H1 (cell line): ENCODE measurements at regions not wholly inside any gene's neighbourhood (a gene's known extent, or its start where the extent isn't known, plus 50 kb on each side); places are given as distances from the start of the nearest gene placed in this dataset.

Source experiments
- CTCF ChIA-PET: fragments of 300-600 bp; sonication (Branson Sonifier 250); formaldehyde crosslinking; loops from one replicate; lab custom pipeline; 2021; ENCODE audit not compliant: partially characterized antibody; lab: Charles Lee
- POLR2A ChIA-PET: fragments of 300-600 bp; sonication (Branson Sonifier 250); formaldehyde crosslinking; loops from one replicate; lab custom pipeline; 2021; ENCODE audit warnings: inconsistent platforms; ENCODE audit not compliant: partially characterized antibody; lab: Charles Lee
- DNase-seq, 2 experiments: peaks; one replicate each; pipeline versions ENCODE4 v3.0.0 to v3.0.0-alpha.2; 2010 to 2022; ENCODE audit warnings: low spot score in 2 of 2, low read depth in 1 of 2, mixed read lengths in 1 of 2
- FAIRE-seq: peaks from 2 replicates; lab custom pipeline; 2011; peaks lifted over from hg19 to GRCh38; lab: Jason Lieb, UNC
- H2AFZ ChIP-seq: 2 replicates; pipeline ENCODE4 v1.8.1; 2012; ENCODE audit warnings: low read length, inconsistent platforms
- H2AK5ac ChIP-seq: 2 replicates; pipeline ENCODE4 v1.6.1; 2013; ENCODE audit warnings: low read depth, low read length
- H2BK120ac ChIP-seq: replicated peaks from 2 replicates; pipeline ENCODE3; 2013; ENCODE audit warnings: low read depth, low read length, inconsistent platforms
- H2BK12ac ChIP-seq: 2 replicates; pipeline ENCODE4 v1.6.1; 2013; ENCODE audit warnings: low read depth, low read length
- H2BK15ac ChIP-seq: 2 replicates; pipeline ENCODE4 v1.6.1; 2013; ENCODE audit warnings: low read length
- H2BK20ac ChIP-seq: 2 replicates; pipeline ENCODE4 v1.6.1; 2013; ENCODE audit warnings: low read length
- H2BK5ac ChIP-seq: 2 replicates; pipeline ENCODE4 v1.6.1; 2013; ENCODE audit warnings: low read depth, low read length
- H3K14ac ChIP-seq: 2 replicates; pipeline ENCODE4 v1.6.1; 2013; ENCODE audit warnings: inconsistent platforms; ENCODE audit not compliant: insufficient read length
- H3K18ac ChIP-seq: 2 replicates; pipeline ENCODE4 v1.6.1; 2013; ENCODE audit warnings: low read length; ENCODE audit errors: extremely low read depth
- H3K23ac ChIP-seq: 2 replicates; pipeline ENCODE4 v1.6.1; 2013; ENCODE audit warnings: inconsistent platforms; ENCODE audit not compliant: insufficient read length
- H3K23me2 ChIP-seq: 2 replicates; pipeline ENCODE4 v1.6.1; 2013; ENCODE audit warnings: low read depth, low read length
- H3K27ac ChIP-seq: 2 replicates; pipeline ENCODE4 v1.6.1; 2011; ENCODE audit warnings: low read depth, low read length, inconsistent platforms
- H3K27me3 ChIP-seq, 4 experiments: replicated peaks in 1 of 4; 1 replicate in 1 of 4; 2 replicates in 3 of 4; pipeline versions ENCODE4 v1.6.1 to v1.8.1; 2011 to 2013; ENCODE audit warnings: low read length in 3 of 4, mild to moderate bottlenecking in 3 of 4, inconsistent platforms in 2 of 4, mixed read lengths in 2 of 4, moderate library complexity in 1 of 4; ENCODE audit not compliant: control insufficient read depth in 3 of 4, insufficient read depth in 3 of 4; ENCODE audit errors: extremely low read depth in 1 of 4
- H3K36me3 ChIP-seq, 4 experiments: 2 replicates each; pipeline versions ENCODE4 v1.6.1 to v1.8.1; 2011 to 2013; ENCODE audit warnings: mild to moderate bottlenecking in 4 of 4, low read length in 3 of 4, moderate library complexity in 2 of 4, control low read depth in 1 of 4, inconsistent platforms in 1 of 4; ENCODE audit not compliant: insufficient read depth in 4 of 4, control insufficient read depth in 2 of 4
- H3K4ac ChIP-seq: replicated peaks from 2 replicates; pipeline ENCODE3; 2013; ENCODE audit warnings: low read length, low read depth, mixed read lengths, inconsistent platforms; ENCODE audit not compliant: insufficient read length
- H3K4me1 ChIP-seq, 4 experiments: replicated peaks in 1 of 4; 1 replicate in 1 of 4; 2 replicates in 3 of 4; pipeline versions ENCODE4 v1.6.1 to v1.8.1; 2011 to 2013; ENCODE audit warnings: low read length in 3 of 4, inconsistent platforms in 2 of 4, mixed read lengths in 1 of 4; ENCODE audit not compliant: insufficient read depth in 4 of 4, control insufficient read depth in 3 of 4
- H3K4me2 ChIP-seq, 2 experiments: 2 replicates each; pipeline versions ENCODE4 v1.6.1 to v1.8.1; 2011 to 2013; ENCODE audit warnings: low read depth in 2 of 2, low read length in 2 of 2, control low read depth in 1 of 2, inconsistent platforms in 1 of 2, mild to moderate bottlenecking in 1 of 2; ENCODE audit not compliant: insufficient read depth in 1 of 2
- H3K4me3 ChIP-seq, 4 experiments: fragments of 200-600, 300-600 bp in 1 of 4; sonication (generic), shearing (Covaris generic), sonication (Bioruptor Twin) in 1 of 4; 2 replicates each; pipeline versions ENCODE4 v1.5.1 to v1.8.1; 2011 to 2016; ENCODE audit warnings: low read length in 4 of 4, low read depth in 3 of 4, control low read depth in 2 of 4, inconsistent platforms in 2 of 4, mild to moderate bottlenecking in 2 of 4, mixed read lengths in 1 of 4, moderate library complexity in 1 of 4; ENCODE audit not compliant: insufficient read depth in 2 of 4; ENCODE audit errors: extremely low read depth in 1 of 4
- H3K56ac ChIP-seq: replicated peaks from 2 replicates; pipeline ENCODE3; 2013; ENCODE audit warnings: low read depth, mild to moderate bottlenecking, mixed read lengths, low read length, inconsistent platforms; ENCODE audit not compliant: insufficient read length
- H3K79me1 ChIP-seq: 2 replicates; pipeline ENCODE4 v1.6.1; 2013; ENCODE audit warnings: low read depth, low read length, control low read depth
- H3K79me2 ChIP-seq, 2 experiments: 2 replicates each; pipeline versions ENCODE4 v1.6.1 to v1.8.1; 2012 to 2013; ENCODE audit warnings: low read length in 2 of 2, mild to moderate bottlenecking in 2 of 2, inconsistent platforms in 1 of 2; ENCODE audit not compliant: insufficient read depth in 2 of 2, control insufficient read depth in 1 of 2
- H3K9ac ChIP-seq, 4 experiments: replicated peaks in 1 of 4; 1 replicate in 1 of 4; 2 replicates in 3 of 4; pipeline versions ENCODE4 v1.6.1 to v1.8.1; 2011 to 2013; ENCODE audit warnings: low read depth in 3 of 4, low read length in 3 of 4, control low read depth in 2 of 4, mild to moderate bottlenecking in 2 of 4, moderate library complexity in 2 of 4, inconsistent platforms in 1 of 4; ENCODE audit errors: extremely low read depth in 1 of 4
- H3K9me3 ChIP-seq, 2 experiments: 2 replicates each; pipeline versions ENCODE4 v1.6.1 to v1.8.1; 2012 to 2013; ENCODE audit warnings: mild to moderate bottlenecking in 2 of 2, moderate library complexity in 2 of 2, control low read depth in 1 of 2, inconsistent platforms in 1 of 2, low read depth in 1 of 2, low read length in 1 of 2, mixed read lengths in 1 of 2; ENCODE audit not compliant: insufficient read depth in 2 of 2
- H4K20me1 ChIP-seq, 2 experiments: replicated peaks in 1 of 2; 2 replicates each; pipeline versions ENCODE3 to v1.8.1; 2011 to 2013; ENCODE audit warnings: inconsistent platforms in 2 of 2, low read length in 2 of 2, mild to moderate bottlenecking in 1 of 2; ENCODE audit not compliant: insufficient read depth in 2 of 2, control insufficient read depth in 1 of 2
- H4K5ac ChIP-seq: 2 replicates; pipeline ENCODE4 v1.6.1; 2013; ENCODE audit warnings: low read length, low read depth, mixed read lengths, inconsistent platforms; ENCODE audit not compliant: insufficient read length
- H4K8ac ChIP-seq: 2 replicates; pipeline ENCODE4 v1.8.0; 2013; ENCODE audit warnings: mild to moderate bottlenecking, moderate library complexity, low read length, inconsistent platforms; ENCODE audit not compliant: insufficient read depth; ENCODE audit errors: extremely low read depth
- H4K91ac ChIP-seq: replicated peaks from 2 replicates; pipeline ENCODE3; 2013; ENCODE audit warnings: low read length, mixed read lengths, inconsistent platforms; ENCODE audit not compliant: insufficient read length
- ATF2 ChIP-seq: IDR thresholded peaks from 2 replicates; pipeline ENCODE4 v1.6.1; 2012; ENCODE audit warnings: low read length, inconsistent platforms
- CHD1 ChIP-seq: IDR thresholded peaks from 2 replicates; pipeline ENCODE4 v1.6.1; 2012; ENCODE audit warnings: low read depth, low read length, improper control_type of control experiment
- HDAC2 ChIP-seq, 2 experiments: fragments of 300-600 bp in 1 of 2; sonication (generic) in 1 of 2; IDR thresholded peaks; 2 replicates each; pipeline ENCODE4 v1.6.1; 2011 to 2012; ENCODE audit warnings: low read depth in 2 of 2, low read length in 2 of 2, mild to moderate bottlenecking in 2 of 2, moderate library complexity in 2 of 2, borderline replicate concordance in 1 of 2, inconsistent platforms in 1 of 2
- KDM5A ChIP-seq: fragments of 200-600 bp; IDR thresholded peaks from 2 replicates; pipeline ENCODE4 v1.7.1; 2012; ENCODE audit warnings: mild to moderate bottlenecking, low read length, inconsistent platforms, mixed read lengths
- MAX ChIP-seq: IDR thresholded peaks from 2 replicates; pipeline ENCODE4 v1.6.1; 2012; ENCODE audit warnings: inconsistent platforms
- PHF8 ChIP-seq: fragments of 200-600 bp; sonication (generic); conservative IDR thresholded peaks from 2 replicates; pipeline ENCODE4 v1.7.1; 2012; ENCODE audit warnings: low read depth, mild to moderate bottlenecking, inconsistent platforms, low read length, moderate library complexity
- RBBP5 ChIP-seq: IDR thresholded peaks from 2 replicates; pipeline ENCODE4 v1.7.1; 2012; ENCODE audit warnings: low read depth, mild to moderate bottlenecking, inconsistent platforms, low read length, moderate library complexity, borderline replicate concordance
- RXRA ChIP-seq: IDR thresholded peaks from 2 replicates; pipeline ENCODE4 v1.6.1; 2011; ENCODE audit warnings: low read depth, mild to moderate bottlenecking, low read length, moderate library complexity; ENCODE audit not compliant: insufficient read depth
- TBP ChIP-seq: IDR thresholded peaks from 2 replicates; pipeline ENCODE4 v1.6.1; 2011; ENCODE audit warnings: low read depth, low read length, improper control_type of control experiment
- YY1 ChIP-seq: IDR thresholded peaks from 2 replicates; pipeline ENCODE4 v1.6.1; 2011; ENCODE audit warnings: low read depth, mild to moderate bottlenecking, low read length
- WGBS, 2 experiments: shearing (Covaris generic) in 1 of 2; methylation state at CpG; one replicate each; pipeline versions ENCODE4 v1.1.6 to v1.1.7; 2013 to 2015; ENCODE audit warnings: low lambda C conversion rate in 2 of 2, mixed read lengths in 2 of 2, inconsistent platforms in 1 of 2, low coverage in 1 of 2, missing lambda C conversion rate in 1 of 2; ENCODE audit not compliant: insufficient replicate concordance in 2 of 2, insufficient coverage in 1 of 2, insufficient read length in 1 of 2; ENCODE audit errors: extremely low coverage in 1 of 2, missing lambda C conversion rate in 1 of 2; 5-methylcytosine and 5-hydroxymethylcytosine counted together

DNA sequence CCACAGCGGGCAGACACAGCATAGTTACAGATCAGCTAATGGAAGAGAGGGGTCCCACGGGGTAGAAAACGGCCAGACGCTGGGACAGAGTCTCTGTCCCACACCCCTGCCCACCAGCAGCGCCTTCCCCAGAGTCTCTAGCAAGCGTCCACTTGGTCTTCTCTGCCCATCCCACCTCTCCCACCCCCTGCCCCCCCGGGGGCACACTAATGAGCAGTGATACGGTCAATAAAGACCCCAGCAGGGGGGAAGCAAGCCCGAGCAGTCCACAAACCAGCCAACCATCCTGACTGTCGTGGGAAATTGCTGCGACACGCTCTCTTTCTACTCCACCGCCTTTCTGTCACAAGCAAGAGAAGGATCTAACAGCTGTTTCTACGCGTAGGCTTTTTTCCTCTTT lies 374.7 kb downstream of the NPHP4 start:
- no peak overlapping the region for H3K4me3 ChIP-seq
- DNase-seq, result no peak
- no peak overlapping the region for H4K8ac ChIP-seq
- H3K9me3 ChIP-seq, result no peaks in the 10 kb centered on the region
- no peak overlapping the region for H3K4me2 ChIP-seq
- H4K20me1 ChIP-seq, result no peaks in the 10 kb centered on the region
- no peaks in the 10 kb centered on the region for H3K23me2 ChIP-seq
- no peak overlapping the region for H2BK120ac ChIP-seq
- no peak overlapping the region for H2AK5ac ChIP-seq
- no peaks in the 10 kb centered on the region for H3K79me2 ChIP-seq
- no peak overlapping the region for H3K9ac ChIP-seq
- no peak overlapping the region for H2BK15ac ChIP-seq
- H3K27me3 ChIP-seq, result no peaks in the 10 kb centered on the region
- H2BK12ac ChIP-seq, result no peak overlapping the region
- H2BK20ac ChIP-seq, result no peak overlapping the region
- no peak overlapping the region for H3K18ac ChIP-seq
- FAIRE-seq, result no peak
- 77% methylated on average over 10 of the region's 15 CpGs; no CpG with 5 or more reads in 1 of the 2 experiments for WGBS, 2 experiments
- ChIA-PET POLR2A (no interaction called here), CTCF (interaction anchor here (1.0 to 3.3 kb wide), 2 partner anchors 20 to 128 kb away, joined by 3 to 22 read pairs; no protein-coding TSS in a partner anchor)
- H4K91ac ChIP-seq, result no peak overlapping the region
- H3K14ac ChIP-seq, result no peak overlapping the region
- no peaks in the 10 kb centered on the region for H3K36me3 ChIP-seq
- no peak overlapping the region for H3K27ac ChIP-seq
- no peak overlapping the region for H2BK5ac ChIP-seq
- no peak overlapping the region for H2AFZ ChIP-seq
- H3K4ac ChIP-seq, result no peak overlapping the region
- H3K79me1 ChIP-seq, result no peaks in the 10 kb centered on the region
- H3K23ac ChIP-seq, result no peak overlapping the region
- peaks cover 0 to 3% (median 0%) of the 10 kb centered on the region in 4 experiments; a peak in 2 of 7 replicates for H3K4me1 ChIP-seq
- no peak overlapping the region for H3K56ac ChIP-seq
- H4K5ac ChIP-seq, result no peak overlapping the region
- TF ChIP-seq RBBP5 (no peak), TBP (no peak), ATF2 (no peak), MAX (no peak), KDM5A (no peak), RXRA (no peak), YY1 (no peak), CHD1 (no peak), PHF8 (no peak), HDAC2 (IDR thresholded peaks at IDR 0.05; ENCODE audit: borderline replicate concordance in 1 of 2, low read depth in 2 of 2, low read length in 2 of 2) (no peak)
